Ectodermal cell (in vitro differentiated cells): ENCODE measurements at regions not wholly inside any gene's neighbourhood (a gene's known extent, or its start where the extent isn't known, plus 50 kb on each side); places are given as distances from the start of the nearest gene placed in this dataset.

Experiments
- H3K27ac ChIP-seq: 2 replicates; pipeline ENCODE4 v1.7.0; 2013; ENCODE audit warnings: mild to moderate bottlenecking, low read depth, low read length; ENCODE audit not compliant: insufficient read depth, poor library complexity, severe bottlenecking
- H3K27me3 ChIP-seq: 2 replicates; pipeline ENCODE4 v1.7.0; 2013; ENCODE audit warnings: mild to moderate bottlenecking, low read length; ENCODE audit not compliant: insufficient read depth, control insufficient read depth, poor library complexity, severe bottlenecking
- H3K36me3 ChIP-seq: one replicate; pipeline ENCODE4 v1.7.0; 2013; ENCODE audit warnings: low read length; ENCODE audit not compliant: control insufficient read depth, insufficient read depth
- H3K4me1 ChIP-seq: one replicate; pipeline ENCODE4 v1.7.0; 2013; ENCODE audit warnings: low read length; ENCODE audit not compliant: control insufficient read depth, insufficient read depth
- H3K4me3 ChIP-seq: 2 replicates; pipeline ENCODE4 v1.7.0; 2013; ENCODE audit warnings: low read depth, low read length, control low read depth; ENCODE audit not compliant: insufficient read depth
- H3K9me3 ChIP-seq: 2 replicates; pipeline ENCODE4 v1.7.0; 2013; ENCODE audit warnings: mild to moderate bottlenecking, low read length, moderate library complexity; ENCODE audit not compliant: control insufficient read depth
- WGBS, 2 experiments: methylation state at CpG; one replicate each; pipeline ENCODE4 v1.1.7; 2013; ENCODE audit warnings: missing lambda C conversion rate in 2 of 2; 5-methylcytosine and 5-hydroxymethylcytosine counted together

- peaks cover 3% of the 10 kb centered on the region for H3K4me1 ChIP-seq
- 95 to 96% methylated on average over 8 of the region's 8 CpGs for WGBS, 2 experiments
- no peaks in the 10 kb centered on the region for H3K9me3 ChIP-seq
- no peaks in the 10 kb centered on the region for H3K36me3 ChIP-seq
- no peak overlapping the region for H3K4me3 ChIP-seq
- no peaks in the 10 kb centered on the region for H3K27me3 ChIP-seq
- H3K27ac ChIP-seq = no peak overlapping the region
Measured at GRCh38 chr2:235383272-235383843, 110.5 kb upstream of the AGAP1 start.

DNA sequence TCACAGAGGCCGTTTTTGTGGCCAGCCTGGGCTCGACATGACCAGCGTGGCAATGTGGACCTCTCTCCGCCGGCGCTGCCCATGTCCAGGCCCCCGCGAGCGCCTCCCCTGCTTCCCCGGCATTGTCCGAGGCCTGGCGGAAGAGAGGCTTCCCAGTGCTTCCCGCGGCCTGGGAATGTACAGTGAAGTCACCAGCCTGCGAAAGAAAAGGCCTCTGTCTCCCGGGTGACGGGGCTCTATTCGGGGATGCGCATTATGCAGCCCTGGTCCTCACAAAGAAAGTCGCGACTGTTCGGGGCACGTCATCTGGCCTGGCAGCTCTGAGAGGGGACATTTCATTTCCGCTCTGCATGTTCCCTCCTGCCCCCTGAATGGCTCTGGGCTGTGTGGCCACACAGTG is 109.2 kb upstream of the AGAP1 start:
- 64 to 66% methylated on average over 24 of the region's 24 CpGs for WGBS, 2 experiments
- no peaks in the 10 kb centered on the region for H3K27me3 ChIP-seq
- H3K4me3 ChIP-seq = no peak overlapping the region
- no peaks in the 10 kb centered on the region for H3K9me3 ChIP-seq
- peak overlapping the region; percentile 50 for H3K27ac ChIP-seq
- H3K4me1 ChIP-seq = peaks cover 3% of the 10 kb centered on the region
- H3K36me3 ChIP-seq = no peaks in the 10 kb centered on the region

GRCh38 chr2:235389626-235390025 is 104.2 kb upstream of the AGAP1 start:
- WGBS, 2 experiments = 91 to 92% methylated on average over 5 of the region's 5 CpGs
- no peak overlapping the region for H3K27ac ChIP-seq

GRCh38 chr2:235390108-235390815 is 103.6 kb upstream of the AGAP1 start:
- WGBS, 2 experiments = 92 to 93% methylated on average over 12 to 13 of the region's 13 CpGs
- Histone ChIP-seq H3K9me3 (no peaks in the 10 kb centered on the region), H3K4me3 (no peak overlapping the region), H3K36me3 (no peaks in the 10 kb centered on the region), H3K27me3 (no peaks in the 10 kb centered on the region), H3K27ac (no peak overlapping the region), H3K4me1 (peaks cover under 1% of the 10 kb centered on the region)

More at GRCh38 chr2:235389626-235390025, 104.2 kb upstream of the AGAP1 start:
- Histone ChIP-seq H3K36me3 (no peaks in the 10 kb centered on the region), H3K4me1 (peaks cover 3% of the 10 kb centered on the region), H3K9me3 (no peaks in the 10 kb centered on the region), H3K4me3 (no peak overlapping the region), H3K27me3 (no peaks in the 10 kb centered on the region)

- no peaks in the 10 kb centered on the region for H3K36me3 ChIP-seq
- H3K27me3 ChIP-seq = no peaks in the 10 kb centered on the region
- H3K9me3 ChIP-seq = no peaks in the 10 kb centered on the region
- no peak overlapping the region for H3K27ac ChIP-seq
- no peak overlapping the region for H3K4me3 ChIP-seq
- 88 to 89% methylated on average over 10 of the region's 10 CpGs for WGBS, 2 experiments
- H3K4me1 ChIP-seq = no peaks in the 10 kb centered on the region
Measured at GRCh38 chr2:235390816-235391194, 103.0 kb upstream of the AGAP1 start.

- Histone ChIP-seq H3K27me3 (no peaks in the 10 kb centered on the region), H3K9me3 (no peaks in the 10 kb centered on the region), H3K4me3 (no peak overlapping the region), H3K36me3 (no peaks in the 10 kb centered on the region), H3K4me1 (no peaks in the 10 kb centered on the region), H3K27ac (no peak overlapping the region)
- 95% methylated on average over 28 of the region's 28 CpGs for WGBS, 2 experiments
Measured at GRCh38 chr2:235391921-235392615, 101.8 kb upstream of the AGAP1 start.

DNA sequence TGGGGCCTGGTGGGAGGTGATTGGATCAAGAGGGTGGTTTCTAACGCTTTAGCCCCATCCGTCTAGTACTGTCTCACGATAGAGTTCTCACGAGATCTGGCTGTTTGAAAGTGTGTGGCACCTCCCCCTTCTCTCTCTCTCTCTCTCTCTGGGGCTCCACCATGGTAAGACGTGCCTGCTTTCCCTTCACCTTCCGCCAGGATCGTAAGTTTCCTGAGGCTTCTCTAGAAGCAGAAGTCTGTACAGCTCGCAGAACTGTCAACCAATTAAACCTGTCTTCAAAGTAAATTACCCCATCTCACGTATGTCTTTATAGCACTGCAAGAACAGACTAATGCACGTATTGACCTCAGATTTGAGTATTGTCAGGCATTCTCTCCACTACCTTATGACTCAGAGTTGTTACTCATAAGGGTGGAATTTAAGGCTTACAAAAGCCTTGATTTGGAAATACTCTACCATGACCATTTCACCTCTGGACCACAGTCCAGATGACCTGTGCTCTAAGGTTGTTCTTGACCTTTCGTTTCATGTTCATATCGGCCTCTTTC is 99.5 kb upstream of the AGAP1 start:
- Histone ChIP-seq H3K4me3 (no peak overlapping the region), H3K27me3 (no peaks in the 10 kb centered on the region), H3K27ac (no peak overlapping the region), H3K36me3 (no peaks in the 10 kb centered on the region), H3K9me3 (no peaks in the 10 kb centered on the region), H3K4me1 (no peaks in the 10 kb centered on the region)
- 89 to 91% methylated on average over 12 of the region's 12 CpGs for WGBS, 2 experiments

- Histone ChIP-seq H3K27me3 (no peaks in the 10 kb centered on the region), H3K4me3 (no peak overlapping the region), H3K4me1 (no peaks in the 10 kb centered on the region), H3K27ac (no peak overlapping the region), H3K9me3 (no peaks in the 10 kb centered on the region), H3K36me3 (no peaks in the 10 kb centered on the region)
- WGBS, 2 experiments = 95 to 97% methylated on average over 6 to 7 of the region's 8 CpGs
Measured at GRCh38 chr2:235396071-235396846, 97.6 kb upstream of the AGAP1 start.

- WGBS, 2 experiments = 86 to 98% methylated on average over 2 of the region's 2 CpGs
- no peaks in the 10 kb centered on the region for H3K9me3 ChIP-seq
- no peak overlapping the region for H3K27ac ChIP-seq
- H3K4me1 ChIP-seq = no peaks in the 10 kb centered on the region
- H3K27me3 ChIP-seq = no peaks in the 10 kb centered on the region
- H3K36me3 ChIP-seq = no peaks in the 10 kb centered on the region
- no peak overlapping the region for H3K4me3 ChIP-seq
Measured at GRCh38 chr2:235398321-235398720, 95.5 kb upstream of the AGAP1 start.
